ENCODE measurements at regions not wholly inside any gene's neighbourhood (a gene's known extent, or its start where the extent isn't known, plus 50 kb on each side); places are given as distances from the start of the nearest gene placed in this dataset.

GRCh38 chr12:125902991-125903390 lies 837.8 kb downstream of the AACS start:
- FAIRE-seq = no peak

More at GRCh38 chr12:125902991-125903390, 837.8 kb downstream of the AACS start:
- no peak overlapping the region for H3K4me2 ChIP-seq (ENCODE audit: insufficient read depth in 1 of 2, low read depth in 2 of 2, low read length in 2 of 2)
- no peaks in the 10 kb centered on the region for H3K79me1 ChIP-seq (ENCODE audit: low read depth, low read length)
- H3K56ac ChIP-seq (replicated peaks; ENCODE audit: insufficient read length, low read depth, low read length) = no peak overlapping the region
- no peak overlapping the region for H4K8ac ChIP-seq (ENCODE audit: extremely low read depth, insufficient read depth, low read length)
- H3K9ac ChIP-seq (replicated peaks in 1 of 4; ENCODE audit: extremely low read depth in 1 of 4, low read depth in 3 of 4, low read length in 3 of 4) = no peak overlapping the region
- H4K91ac ChIP-seq (replicated peaks; ENCODE audit: insufficient read length, low read length) = no peak overlapping the region
- H2AFZ ChIP-seq (ENCODE audit: low read length) = no peak overlapping the region
- H2BK5ac ChIP-seq (ENCODE audit: low read depth, low read length) = no peak overlapping the region
- no peaks in the 10 kb centered on the region for H3K79me2 ChIP-seq (ENCODE audit: control insufficient read depth in 1 of 2, insufficient read depth in 2 of 2, low read length in 2 of 2)
- H3K23ac ChIP-seq (ENCODE audit: insufficient read length) = no peak overlapping the region
- H3K4ac ChIP-seq (replicated peaks; ENCODE audit: insufficient read length, low read depth, low read length) = no peak overlapping the region
- H4K5ac ChIP-seq (ENCODE audit: insufficient read length, low read depth, low read length) = no peak overlapping the region
- no peak overlapping the region for H3K18ac ChIP-seq (ENCODE audit: extremely low read depth, low read length)
- H2BK12ac ChIP-seq (ENCODE audit: low read depth, low read length) = no peak overlapping the region
- no peak for TF ChIP-seq POLR2A (IDR thresholded peaks at IDR 0.05; ENCODE audit: control extremely low read depth in 1 of 2, low read depth in 2 of 2, low read length in 2 of 2)
- TF ChIP-seq E2F6 (IDR thresholded peaks at IDR 0.05) = no peak
- TF ChIP-seq SIN3A (conservative IDR thresholded peaks at IDR 0.05 in 1 of 2, IDR thresholded peaks at IDR 0.05 in 1 of 2; ENCODE audit: low read depth in 1 of 2, low read length in 2 of 2) = no peak
- TF ChIP-seq BRCA1 (IDR thresholded peaks at IDR 0.05; ENCODE audit: low read depth, low read length) = no peak
- TF ChIP-seq USF2 (IDR thresholded peaks at IDR 0.05; ENCODE audit: low read length) = no peak
- no peak for TF ChIP-seq POLR2AphosphoS5 (IDR thresholded peaks at IDR 0.05; ENCODE audit: low read depth, low read length)
- no peaks in the 10 kb centered on the region for H4K20me1 ChIP-seq (replicated peaks in 1 of 2; ENCODE audit: control insufficient read depth in 1 of 2, insufficient read depth in 2 of 2, low read length in 2 of 2)
- WGBS, 2 experiments (ENCODE audit: extremely low coverage in 1 of 2, insufficient coverage in 1 of 2, insufficient read length in 1 of 2, insufficient replicate concordance in 2 of 2, low coverage in 1 of 2, low lambda C conversion rate in 2 of 2, missing lambda C conversion rate in 1 of 2) = 91% methylated on average over 2 of the region's 2 CpGs; no CpG with 5 or more reads in 1 of the 2 experiments
- no peaks in the 10 kb centered on the region for H3K23me2 ChIP-seq (ENCODE audit: low read depth, low read length)
- DNase-seq (ENCODE audit: low read depth in 1 of 2, low spot score in 2 of 2) = no peak
- H3K4me3 ChIP-seq (ENCODE audit: extremely low read depth in 1 of 4, insufficient read depth in 2 of 4, low read depth in 3 of 4, low read length in 4 of 4) = no peak overlapping the region
- no peaks in the 10 kb centered on the region for H3K27me3 ChIP-seq (replicated peaks in 1 of 4; ENCODE audit: control insufficient read depth in 3 of 4, extremely low read depth in 1 of 4, insufficient read depth in 3 of 4, low read length in 3 of 4)
- H2AK5ac ChIP-seq (ENCODE audit: low read depth, low read length) = no peak overlapping the region
- H2BK120ac ChIP-seq (replicated peaks; ENCODE audit: low read depth, low read length) = no peak overlapping the region
- no peaks in the 10 kb centered on the region for H3K36me3 ChIP-seq (ENCODE audit: control insufficient read depth in 2 of 4, insufficient read depth in 4 of 4, low read length in 3 of 4)
- POLR2A ChIA-PET (ENCODE audit: partially characterized antibody) = no interaction called here
- CTCF ChIA-PET (ENCODE audit: partially characterized antibody) = interaction anchor here (0.7 kb wide), 1 partner anchor 116 kb away, joined by 3 read pairs; no protein-coding TSS in a partner anchor
- H2BK20ac ChIP-seq (ENCODE audit: low read length) = no peak overlapping the region
- peaks cover 3 to 6% of the 10 kb centered on the region in 2 experiments; a peak in 2 of 4 replicates for H3K9me3 ChIP-seq (ENCODE audit: insufficient read depth in 2 of 2, low read depth in 1 of 2, low read length in 1 of 2)
- H3K14ac ChIP-seq (ENCODE audit: insufficient read length) = no peak overlapping the region
- no peak overlapping the region for H3K27ac ChIP-seq (ENCODE audit: low read depth, low read length)
- H2BK15ac ChIP-seq (ENCODE audit: low read length) = no peak overlapping the region
- no peaks in the 10 kb centered on the region for H3K4me1 ChIP-seq (replicated peaks in 1 of 4; ENCODE audit: control insufficient read depth in 3 of 4, insufficient read depth in 4 of 4, low read length in 3 of 4)
